Uterus (tissue), 2 donors: ENCODE measurements at regions not wholly inside any gene's neighbourhood (a gene's known extent, or its start where the extent isn't known, plus 50 kb on each side); places are given as distances from the start of the nearest gene placed in this dataset.

Experiments
- POLR2A ChIP-seq, 2 donors: fragments of 450-650 bp; IDR thresholded peaks; one replicate each; pipeline ENCODE4 v1.6.1; 2016; ENCODE audit warnings: antibody characterized with exemption in 2 of 2, mild to moderate bottlenecking in 1 of 2, moderate library complexity in 1 of 2
- TF ChIP-seq, protein P1 (sequence below), 4 experiments: fragments of 200-600 bp in 2 of 4; fragments of 450-650 bp in 2 of 4; sonication (generic) in 2 of 4; IDR thresholded peaks; one replicate each; pipeline ENCODE4 v1.5.1; 2016 to 2019; ENCODE audit warnings: antibody characterized with exemption in 4 of 4, mild to moderate bottlenecking in 2 of 4, moderate library complexity in 1 of 4

DNA sequence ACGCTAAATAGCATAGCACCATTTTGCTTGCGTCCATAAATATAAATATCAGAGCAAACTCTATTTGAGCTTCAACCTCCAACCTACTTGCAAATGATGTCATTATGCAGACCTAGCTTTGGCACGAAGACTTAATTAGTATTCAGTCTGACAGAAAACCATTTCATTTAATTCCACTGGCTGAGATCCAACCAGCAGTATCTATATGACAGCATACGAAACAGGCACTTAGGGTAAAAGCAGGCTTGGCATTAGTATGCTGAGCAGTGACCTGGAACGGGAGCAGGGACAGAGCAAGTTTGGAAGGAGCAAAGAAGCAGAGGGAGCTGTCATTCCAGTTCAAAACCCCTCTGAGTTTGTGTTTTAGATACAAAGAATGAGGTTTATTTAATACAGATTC, 312.5 kb upstream of the CHRM2 start:
- TF ChIP-seq, protein P1, sequence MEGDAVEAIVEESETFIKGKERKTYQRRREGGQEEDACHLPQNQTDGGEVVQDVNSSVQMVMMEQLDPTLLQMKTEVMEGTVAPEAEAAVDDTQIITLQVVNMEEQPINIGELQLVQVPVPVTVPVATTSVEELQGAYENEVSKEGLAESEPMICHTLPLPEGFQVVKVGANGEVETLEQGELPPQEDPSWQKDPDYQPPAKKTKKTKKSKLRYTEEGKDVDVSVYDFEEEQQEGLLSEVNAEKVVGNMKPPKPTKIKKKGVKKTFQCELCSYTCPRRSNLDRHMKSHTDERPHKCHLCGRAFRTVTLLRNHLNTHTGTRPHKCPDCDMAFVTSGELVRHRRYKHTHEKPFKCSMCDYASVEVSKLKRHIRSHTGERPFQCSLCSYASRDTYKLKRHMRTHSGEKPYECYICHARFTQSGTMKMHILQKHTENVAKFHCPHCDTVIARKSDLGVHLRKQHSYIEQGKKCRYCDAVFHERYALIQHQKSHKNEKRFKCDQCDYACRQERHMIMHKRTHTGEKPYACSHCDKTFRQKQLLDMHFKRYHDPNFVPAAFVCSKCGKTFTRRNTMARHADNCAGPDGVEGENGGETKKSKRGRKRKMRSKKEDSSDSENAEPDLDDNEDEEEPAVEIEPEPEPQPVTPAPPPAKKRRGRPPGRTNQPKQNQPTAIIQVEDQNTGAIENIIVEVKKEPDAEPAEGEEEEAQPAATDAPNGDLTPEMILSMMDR (IDR thresholded peaks at IDR 0.05) = no peak
- TF ChIP-seq POLR2A (IDR thresholded peaks at IDR 0.05) = no peak
